ENCODE measurements at regions not wholly inside any gene's neighbourhood (a gene's known extent, or its start where the extent isn't known, plus 50 kb on each side); places are given as distances from the start of the nearest gene placed in this dataset.
"Not testable (repeated sequence)": the region's sequence is repeated elsewhere in the genome, so short reads cannot be mapped to it uniquely, and the experiment has no call there.

- not testable (repeated sequence) for TF ChIP-seq ZFP36L1 (CRISPR knock-in tag; IDR thresholded peaks at IDR 0.05); ZNF253 (CRISPR knock-in tag; IDR thresholded peaks at IDR 0.05; ENCODE audit: borderline replicate concordance); NFE2L1 (CRISPR knock-in tag; IDR thresholded peaks at IDR 0.05; ENCODE audit: borderline replicate concordance); ZFP82 (CRISPR knock-in tag; IDR thresholded peaks at IDR 0.05; ENCODE audit: borderline replicate concordance); CTCF (CRISPR knock-in tag; IDR thresholded peaks at IDR 0.05); USF2 (IDR thresholded peaks at IDR 0.05; ENCODE audit: low read depth, low read length); USF2 (CRISPR knock-in tag; IDR thresholded peaks at IDR 0.05; ENCODE audit: borderline replicate concordance); IKZF1 (IDR thresholded peaks at IDR 0.05); ZNF20 (CRISPR knock-in tag; IDR thresholded peaks at IDR 0.05)
Measured at GRCh38 chrX:95771198-95771597, 913.4 kb upstream of the DIAPH2 start.

Measured in HepG2 (cell line).